H1 (cell line): ENCODE measurements at regions not wholly inside any gene's neighbourhood (a gene's known extent, or its start where the extent isn't known, plus 50 kb on each side); places are given as distances from the start of the nearest gene placed in this dataset.

ENCODE experiments used
- CTCF ChIA-PET: fragments of 300-600 bp; sonication (Branson Sonifier 250); formaldehyde crosslinking; loops from one replicate; lab custom pipeline; 2021; ENCODE audit not compliant: partially characterized antibody; lab: Charles Lee
- POLR2A ChIA-PET: fragments of 300-600 bp; sonication (Branson Sonifier 250); formaldehyde crosslinking; loops from one replicate; lab custom pipeline; 2021; ENCODE audit warnings: inconsistent platforms; ENCODE audit not compliant: partially characterized antibody; lab: Charles Lee
- DNase-seq, 2 experiments: peaks; one replicate each; pipeline versions ENCODE4 v3.0.0 to v3.0.0-alpha.2; 2010 to 2022; ENCODE audit warnings: low spot score in 2 of 2, low read depth in 1 of 2, mixed read lengths in 1 of 2
- FAIRE-seq: peaks from 2 replicates; lab custom pipeline; 2011; peaks lifted over from hg19 to GRCh38; lab: Jason Lieb, UNC
- H2AFZ ChIP-seq: 2 replicates; pipeline ENCODE4 v1.8.1; 2012; ENCODE audit warnings: low read length, inconsistent platforms
- H2AK5ac ChIP-seq: 2 replicates; pipeline ENCODE4 v1.6.1; 2013; ENCODE audit warnings: low read depth, low read length
- H2BK120ac ChIP-seq: replicated peaks from 2 replicates; pipeline ENCODE3; 2013; ENCODE audit warnings: low read depth, low read length, inconsistent platforms
- H2BK12ac ChIP-seq: 2 replicates; pipeline ENCODE4 v1.6.1; 2013; ENCODE audit warnings: low read depth, low read length
- H2BK15ac ChIP-seq: 2 replicates; pipeline ENCODE4 v1.6.1; 2013; ENCODE audit warnings: low read length
- H2BK20ac ChIP-seq: 2 replicates; pipeline ENCODE4 v1.6.1; 2013; ENCODE audit warnings: low read length
- H2BK5ac ChIP-seq: 2 replicates; pipeline ENCODE4 v1.6.1; 2013; ENCODE audit warnings: low read depth, low read length
- H3K14ac ChIP-seq: 2 replicates; pipeline ENCODE4 v1.6.1; 2013; ENCODE audit warnings: inconsistent platforms; ENCODE audit not compliant: insufficient read length
- H3K18ac ChIP-seq: 2 replicates; pipeline ENCODE4 v1.6.1; 2013; ENCODE audit warnings: low read length; ENCODE audit errors: extremely low read depth
- H3K23ac ChIP-seq: 2 replicates; pipeline ENCODE4 v1.6.1; 2013; ENCODE audit warnings: inconsistent platforms; ENCODE audit not compliant: insufficient read length
- H3K23me2 ChIP-seq: 2 replicates; pipeline ENCODE4 v1.6.1; 2013; ENCODE audit warnings: low read depth, low read length
- H3K27ac ChIP-seq: 2 replicates; pipeline ENCODE4 v1.6.1; 2011; ENCODE audit warnings: low read depth, low read length, inconsistent platforms
- H3K27me3 ChIP-seq, 4 experiments: replicated peaks in 1 of 4; 1 replicate in 1 of 4; 2 replicates in 3 of 4; pipeline versions ENCODE4 v1.6.1 to v1.8.1; 2011 to 2013; ENCODE audit warnings: low read length in 3 of 4, mild to moderate bottlenecking in 3 of 4, inconsistent platforms in 2 of 4, mixed read lengths in 2 of 4, moderate library complexity in 1 of 4; ENCODE audit not compliant: control insufficient read depth in 3 of 4, insufficient read depth in 3 of 4; ENCODE audit errors: extremely low read depth in 1 of 4
- H3K36me3 ChIP-seq, 4 experiments: 2 replicates each; pipeline versions ENCODE4 v1.6.1 to v1.8.1; 2011 to 2013; ENCODE audit warnings: mild to moderate bottlenecking in 4 of 4, low read length in 3 of 4, moderate library complexity in 2 of 4, control low read depth in 1 of 4, inconsistent platforms in 1 of 4; ENCODE audit not compliant: insufficient read depth in 4 of 4, control insufficient read depth in 2 of 4
- H3K4ac ChIP-seq: replicated peaks from 2 replicates; pipeline ENCODE3; 2013; ENCODE audit warnings: low read length, low read depth, mixed read lengths, inconsistent platforms; ENCODE audit not compliant: insufficient read length
- H3K4me1 ChIP-seq, 4 experiments: replicated peaks in 1 of 4; 1 replicate in 1 of 4; 2 replicates in 3 of 4; pipeline versions ENCODE4 v1.6.1 to v1.8.1; 2011 to 2013; ENCODE audit warnings: low read length in 3 of 4, inconsistent platforms in 2 of 4, mixed read lengths in 1 of 4; ENCODE audit not compliant: insufficient read depth in 4 of 4, control insufficient read depth in 3 of 4
- H3K4me2 ChIP-seq, 2 experiments: 2 replicates each; pipeline versions ENCODE4 v1.6.1 to v1.8.1; 2011 to 2013; ENCODE audit warnings: low read depth in 2 of 2, low read length in 2 of 2, control low read depth in 1 of 2, inconsistent platforms in 1 of 2, mild to moderate bottlenecking in 1 of 2; ENCODE audit not compliant: insufficient read depth in 1 of 2
- H3K4me3 ChIP-seq, 4 experiments: fragments of 200-600, 300-600 bp in 1 of 4; sonication (generic), shearing (Covaris generic), sonication (Bioruptor Twin) in 1 of 4; 2 replicates each; pipeline versions ENCODE4 v1.5.1 to v1.8.1; 2011 to 2016; ENCODE audit warnings: low read length in 4 of 4, low read depth in 3 of 4, control low read depth in 2 of 4, inconsistent platforms in 2 of 4, mild to moderate bottlenecking in 2 of 4, mixed read lengths in 1 of 4, moderate library complexity in 1 of 4; ENCODE audit not compliant: insufficient read depth in 2 of 4; ENCODE audit errors: extremely low read depth in 1 of 4
- H3K56ac ChIP-seq: replicated peaks from 2 replicates; pipeline ENCODE3; 2013; ENCODE audit warnings: low read depth, mild to moderate bottlenecking, mixed read lengths, low read length, inconsistent platforms; ENCODE audit not compliant: insufficient read length
- H3K79me1 ChIP-seq: 2 replicates; pipeline ENCODE4 v1.6.1; 2013; ENCODE audit warnings: low read depth, low read length, control low read depth
- H3K79me2 ChIP-seq, 2 experiments: 2 replicates each; pipeline versions ENCODE4 v1.6.1 to v1.8.1; 2012 to 2013; ENCODE audit warnings: low read length in 2 of 2, mild to moderate bottlenecking in 2 of 2, inconsistent platforms in 1 of 2; ENCODE audit not compliant: insufficient read depth in 2 of 2, control insufficient read depth in 1 of 2
- H3K9ac ChIP-seq, 4 experiments: replicated peaks in 1 of 4; 1 replicate in 1 of 4; 2 replicates in 3 of 4; pipeline versions ENCODE4 v1.6.1 to v1.8.1; 2011 to 2013; ENCODE audit warnings: low read depth in 3 of 4, low read length in 3 of 4, control low read depth in 2 of 4, mild to moderate bottlenecking in 2 of 4, moderate library complexity in 2 of 4, inconsistent platforms in 1 of 4; ENCODE audit errors: extremely low read depth in 1 of 4
- H3K9me3 ChIP-seq, 2 experiments: 2 replicates each; pipeline versions ENCODE4 v1.6.1 to v1.8.1; 2012 to 2013; ENCODE audit warnings: mild to moderate bottlenecking in 2 of 2, moderate library complexity in 2 of 2, control low read depth in 1 of 2, inconsistent platforms in 1 of 2, low read depth in 1 of 2, low read length in 1 of 2, mixed read lengths in 1 of 2; ENCODE audit not compliant: insufficient read depth in 2 of 2
- H4K20me1 ChIP-seq, 2 experiments: replicated peaks in 1 of 2; 2 replicates each; pipeline versions ENCODE3 to v1.8.1; 2011 to 2013; ENCODE audit warnings: inconsistent platforms in 2 of 2, low read length in 2 of 2, mild to moderate bottlenecking in 1 of 2; ENCODE audit not compliant: insufficient read depth in 2 of 2, control insufficient read depth in 1 of 2
- H4K5ac ChIP-seq: 2 replicates; pipeline ENCODE4 v1.6.1; 2013; ENCODE audit warnings: low read length, low read depth, mixed read lengths, inconsistent platforms; ENCODE audit not compliant: insufficient read length
- H4K8ac ChIP-seq: 2 replicates; pipeline ENCODE4 v1.8.0; 2013; ENCODE audit warnings: mild to moderate bottlenecking, moderate library complexity, low read length, inconsistent platforms; ENCODE audit not compliant: insufficient read depth; ENCODE audit errors: extremely low read depth
- H4K91ac ChIP-seq: replicated peaks from 2 replicates; pipeline ENCODE3; 2013; ENCODE audit warnings: low read length, mixed read lengths, inconsistent platforms; ENCODE audit not compliant: insufficient read length
- CHD1 ChIP-seq: IDR thresholded peaks from 2 replicates; pipeline ENCODE4 v1.6.1; 2012; ENCODE audit warnings: low read depth, low read length, improper control_type of control experiment
- CHD2 ChIP-seq: IDR thresholded peaks from 2 replicates; pipeline ENCODE4 v1.6.1; 2012; ENCODE audit warnings: low read length, improper control_type of control experiment
- EP300 ChIP-seq, 2 experiments: IDR thresholded peaks; 1 replicate in 1 of 2; 2 replicates in 1 of 2; pipeline ENCODE4 v1.6.1; 2011 to 2012; ENCODE audit warnings: low read depth in 2 of 2, low read length in 2 of 2, mild to moderate bottlenecking in 2 of 2, borderline replicate concordance in 1 of 2, inconsistent platforms in 1 of 2, moderate library complexity in 1 of 2
- JUN ChIP-seq: IDR thresholded peaks from 2 replicates; pipeline ENCODE4 v1.6.1; 2011; ENCODE audit warnings: low read depth, mild to moderate bottlenecking, improper control_type of control experiment, low read length
- POLR2AphosphoS5 ChIP-seq: IDR thresholded peaks from 2 replicates; pipeline ENCODE4 v1.6.1; 2011; ENCODE audit warnings: low read depth, low read length
- RAD21 ChIP-seq, 2 experiments: IDR thresholded peaks in 1 of 2; conservative IDR thresholded peaks in 1 of 2; 2 replicates each; pipeline ENCODE4 v1.6.1; 2011; ENCODE audit warnings: low read depth in 2 of 2, low read length in 2 of 2, improper control_type of control experiment in 1 of 2, inconsistent platforms in 1 of 2, mild to moderate bottlenecking in 1 of 2, moderate library complexity in 1 of 2
- TBP ChIP-seq: IDR thresholded peaks from 2 replicates; pipeline ENCODE4 v1.6.1; 2011; ENCODE audit warnings: low read depth, low read length, improper control_type of control experiment
- TEAD4 ChIP-seq: IDR thresholded peaks from 2 replicates; pipeline ENCODE4 v1.6.1; 2012; ENCODE audit warnings: low read depth, low read length, inconsistent platforms, mixed read lengths
- WGBS, 2 experiments: shearing (Covaris generic) in 1 of 2; methylation state at CpG; one replicate each; pipeline versions ENCODE4 v1.1.6 to v1.1.7; 2013 to 2015; ENCODE audit warnings: low lambda C conversion rate in 2 of 2, mixed read lengths in 2 of 2, inconsistent platforms in 1 of 2, low coverage in 1 of 2, missing lambda C conversion rate in 1 of 2; ENCODE audit not compliant: insufficient replicate concordance in 2 of 2, insufficient coverage in 1 of 2, insufficient read length in 1 of 2; ENCODE audit errors: extremely low coverage in 1 of 2, missing lambda C conversion rate in 1 of 2; 5-methylcytosine and 5-hydroxymethylcytosine counted together

DNA sequence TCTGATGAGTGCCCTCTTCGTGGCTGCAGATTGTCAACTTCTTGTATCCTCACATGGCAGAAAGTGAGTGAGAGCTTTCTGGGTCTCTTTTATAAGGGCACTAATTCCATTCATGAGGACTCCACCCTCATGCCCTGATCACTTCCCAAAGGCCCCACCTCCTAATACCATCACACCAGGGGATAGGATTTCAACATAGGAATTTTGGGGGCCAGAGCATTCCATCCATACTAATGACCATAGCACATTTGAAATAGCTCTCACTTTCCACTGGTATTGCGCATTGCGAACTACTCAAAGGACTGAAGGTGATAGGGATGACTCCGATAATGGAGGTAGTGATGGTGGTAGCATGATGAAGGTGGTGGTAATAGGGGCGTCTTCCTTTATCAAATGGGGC, 324.3 kb downstream of the PRL start:
- Histone ChIP-seq H3K14ac (no peak overlapping the region), H3K9ac (no peak overlapping the region), H3K79me2 (peaks cover 0 to 37% of the 10 kb centered on the region in 2 experiments; a peak in 2 of 4 replicates), H2BK12ac (no peak overlapping the region), H2AK5ac (no peak overlapping the region), H4K20me1 (no peaks in the 10 kb centered on the region), H2BK5ac (no peak overlapping the region), H3K27me3 (no peaks in the 10 kb centered on the region), H3K4ac (no peak overlapping the region), H3K79me1 (no peaks in the 10 kb centered on the region), H4K5ac (no peak overlapping the region), H3K9me3 (no peaks in the 10 kb centered on the region), H2BK20ac (no peak overlapping the region)
- FAIRE-seq = peak; percentile 13
- WGBS, 2 experiments = 94% methylated on average over 5 of the region's 5 CpGs; no CpG with 5 or more reads in 1 of the 2 experiments
- no peak for TF ChIP-seq JUN
- no peak for TF ChIP-seq CHD1
- no peak for TF ChIP-seq POLR2AphosphoS5
- TF ChIP-seq CHD2 = no peak
- no peak for TF ChIP-seq TEAD4
- no peak for TF ChIP-seq RAD21 (IDR thresholded peaks at IDR 0.05 in 1 of 2, conservative IDR thresholded peaks at IDR 0.05 in 1 of 2; ENCODE audit: low read depth in 2 of 2, low read length in 2 of 2)
- TF ChIP-seq EP300 (IDR thresholded peaks at IDR 0.05; ENCODE audit: borderline replicate concordance in 1 of 2, low read depth in 2 of 2, low read length in 2 of 2) = no peak
- no peak for TF ChIP-seq TBP
- TF ChIP-seq, all 59 proteins: peak for 0
- ChIA-PET CTCF (interaction anchor here (1.1 to 2.4 kb wide), 4 partner anchors 8 to 18 kb away, joined by 3 to 10 read pairs (median 4); no protein-coding TSS in a partner anchor), POLR2A (interaction anchor here (0.8 to 1.5 kb wide), 2 partner anchors 8 to 30 kb away, joined by 3 read pairs; no protein-coding TSS in a partner anchor)
- Histone ChIP-seq H3K36me3 (peaks cover 0 to 5% (median 0%) of the 10 kb centered on the region in 4 experiments; a peak in 3 of 8 replicates), H2BK120ac (no peak overlapping the region), H4K91ac (no peak overlapping the region), H2BK15ac (no peak overlapping the region), H3K23ac (no peak overlapping the region), H2AFZ (no peak overlapping the region), H3K18ac (no peak overlapping the region), H4K8ac (no peak overlapping the region), H3K4me3 (no peak overlapping the region), H3K23me2 (no peaks in the 10 kb centered on the region), H3K4me1 (peaks cover 0 to 2% (median 0%) of the 10 kb centered on the region in 4 experiments; a peak in 2 of 7 replicates), H3K56ac (no peak overlapping the region), H3K4me2 (no peak overlapping the region), H3K27ac (no peak overlapping the region)
- no peak for DNase-seq
